Activated T-cell treated with anti-CD3 and anti-CD28 coated beads for 4 hours (primary cell): ENCODE measurements at regions not wholly inside any gene's neighbourhood (a gene's known extent, or its start where the extent isn't known, plus 50 kb on each side); places are given as distances from the start of the nearest gene placed in this dataset.

Source experiments
- DNase-seq: peaks from one replicate; pipeline ENCODE4 v3.0.0-alpha.2; 2020

GRCh38 chr17:74027444-74027843, 176.0 kb upstream of the RPL38 start:
- no peak for DNase-seq

GRCh38 chr17:74028354-74029116, 174.9 kb upstream of the RPL38 start:
- no peak for DNase-seq

- DNase-seq, result no peak
These were observed 172.0 kb upstream of the RPL38 start for GRCh38 chr17:74031316-74032090.

GRCh38 chr17:74032222-74032621, 171.3 kb upstream of the RPL38 start:
- DNase-seq, result no peak

- DNase-seq, result no peak
These were observed 166.2 kb upstream of the RPL38 start for GRCh38 chr17:74037320-74037719.

GRCh38 chr17:74040291-74040690, 163.2 kb upstream of the RPL38 start:
- no peak for DNase-seq

GRCh38 chr17:74040729-74041128, 162.7 kb upstream of the RPL38 start:
- DNase-seq, result no peak

- DNase-seq, result no peak
These were observed 161.4 kb upstream of the RPL38 start for GRCh38 chr17:74041869-74042640.

GRCh38 chr17:74042744-74043486, 160.6 kb upstream of the RPL38 start:
- no peak for DNase-seq

- no peak for DNase-seq
These were observed 159.5 kb upstream of the RPL38 start for GRCh38 chr17:74043976-74044375.

- no peak for DNase-seq
These were observed 157.7 kb upstream of the RPL38 start for GRCh38 chr17:74045608-74046280.

- no peak for DNase-seq
These were observed 154.1 kb upstream of the RPL38 start for GRCh38 chr17:74049167-74049966.

GRCh38 chr17:74049967-74050458, 153.5 kb upstream of the RPL38 start:
- DNase-seq, result no peak

GRCh38 chr17:74051348-74051747, 152.1 kb upstream of the RPL38 start:
- no peak for DNase-seq

GRCh38 chr17:74052993-74053711, 150.3 kb upstream of the RPL38 start:
- DNase-seq, result no peak

GRCh38 chr17:74053712-74054078, 149.8 kb upstream of the RPL38 start:
- DNase-seq, result no peak

GRCh38 chr17:74054249-74054648, 149.2 kb upstream of the RPL38 start:
- no peak for DNase-seq

GRCh38 chr17:74055508-74056160, 147.8 kb upstream of the RPL38 start:
- no peak for DNase-seq

- DNase-seq, result no peak
These were observed 143.8 kb upstream of the RPL38 start for GRCh38 chr17:74059479-74060240.
